WTC11 (cell line): ENCODE measurements at regions not wholly inside any gene's neighbourhood (a gene's known extent, or its start where the extent isn't known, plus 50 kb on each side); places are given as distances from the start of the nearest gene placed in this dataset.

ENCODE experiments used
- ATAC-seq: fragments of 200-7000 bp; cut with Tn5 transposase; 2 replicates; pipeline ENCODE4 v1.10.0; 2021; ENCODE audit warnings: mild to moderate bottlenecking, moderate library complexity
- CTCF ChIA-PET: fragments of 300-600 bp; sonication (Branson Sonifier 250); formaldehyde crosslinking; loops from one replicate; lab custom pipeline; 2021; ENCODE audit warnings: antibody characterized with exemption; lab: Charles Lee
- POLR2A ChIA-PET: fragments of 350-600 bp; sonication (Branson Sonifier 250); formaldehyde crosslinking; loops from one replicate; lab custom pipeline; 2021; ENCODE audit warnings: antibody characterized with exemption; lab: Charles Lee
- DNase-seq: peaks from one replicate; pipeline ENCODE4 v3.0.0; 2021; ENCODE audit warnings: low spot score
- H3K27ac Mint-ChIP-seq: 2 replicates; pipeline ENCODE4 v1.8.0; 2021; ENCODE audit warnings: mixed read lengths
- H3K27me3 Mint-ChIP-seq: 2 replicates; pipeline ENCODE4 v1.8.0; 2021; ENCODE audit warnings: low read depth, mild to moderate bottlenecking, moderate library complexity, mixed read lengths
- H3K36me3 Mint-ChIP-seq: 2 replicates; pipeline ENCODE4 v1.8.0; 2021; ENCODE audit warnings: mixed read lengths
- H3K4me1 Mint-ChIP-seq: 2 replicates; pipeline ENCODE4 v1.8.0; 2022; ENCODE audit warnings: mixed read lengths
- H3K4me3 Mint-ChIP-seq: 2 replicates; pipeline ENCODE4 v1.8.0; 2021; ENCODE audit warnings: mild to moderate bottlenecking, moderate library complexity, mixed read lengths
- H3K9me3 Mint-ChIP-seq: 2 replicates; pipeline ENCODE4 v1.8.0; 2021; ENCODE audit warnings: mixed read lengths
- ATF1 ChIP-seq: sonication (generic); formaldehyde crosslinking; IDR thresholded peaks from 2 replicates; pipeline ENCODE4 v1.8.1; 2023; ENCODE audit warnings: mild to moderate bottlenecking, moderate library complexity, missing genetic modification reagents
- CREB1 ChIP-seq: sonication (generic); formaldehyde crosslinking; IDR thresholded peaks from 2 replicates; pipeline ENCODE4 v1.8.0; 2023; ENCODE audit warnings: mild to moderate bottlenecking, missing genetic modification reagents
- FOXJ3 ChIP-seq: sonication (generic); formaldehyde crosslinking; IDR thresholded peaks from 2 replicates; pipeline ENCODE4 v1.9.0; 2021; ENCODE audit warnings: missing genetic modification reagents, mild to moderate bottlenecking, borderline replicate concordance
- HMGA2 ChIP-seq: fragments of 250-450 bp; sonication (Bioruptor Pico); IDR thresholded peaks from 2 replicates; pipeline ENCODE4 v1.4.0; 2021; ENCODE audit warnings: mild to moderate bottlenecking, moderate library complexity
- MXD4 ChIP-seq: fragments of 250-450 bp; sonication (Bioruptor Pico); IDR thresholded peaks from 2 replicates; pipeline ENCODE4 v1.8.0; 2021; ENCODE audit warnings: mild to moderate bottlenecking, moderate library complexity, borderline replicate concordance
- MYBL2 ChIP-seq: sonication (generic); formaldehyde crosslinking; IDR thresholded peaks from 2 replicates; pipeline ENCODE4 v1.8.1; 2023; ENCODE audit warnings: mild to moderate bottlenecking, moderate library complexity, missing genetic modification reagents
- ZNF121 ChIP-seq: sonication (generic); formaldehyde crosslinking; IDR thresholded peaks from 2 replicates; pipeline ENCODE4 v1.8.0; 2023; ENCODE audit warnings: missing genetic modification reagents
- ZNF396 ChIP-seq: fragments of 250-450 bp; sonication (Bioruptor Pico); IDR thresholded peaks from 2 replicates; pipeline ENCODE4 v1.8.0; 2021; ENCODE audit warnings: mild to moderate bottlenecking, moderate library complexity, borderline replicate concordance
- TF ChIP-seq, protein P1 (sequence below): sonication (generic); formaldehyde crosslinking; IDR thresholded peaks from 2 replicates; pipeline ENCODE4 v1.8.0; 2023; ENCODE audit warnings: mild to moderate bottlenecking, missing genetic modification reagents
- TF ChIP-seq, protein P2 (sequence below): sonication (generic); formaldehyde crosslinking; IDR thresholded peaks from 2 replicates; pipeline ENCODE4 v1.8.0; 2022; ENCODE audit warnings: mild to moderate bottlenecking, missing genetic modification reagents
- TF ChIP-seq, protein P3 (sequence below): sonication (generic); formaldehyde crosslinking; IDR thresholded peaks from 2 replicates; pipeline ENCODE4 v1.8.1; 2022; ENCODE audit warnings: mild to moderate bottlenecking, missing genetic modification reagents, moderate library complexity, borderline replicate concordance
- TF ChIP-seq, protein P4 (sequence below): sonication (generic); formaldehyde crosslinking; IDR thresholded peaks from 2 replicates; pipeline ENCODE4 v1.8.0; 2022; ENCODE audit warnings: mild to moderate bottlenecking, missing genetic modification reagents
- TF ChIP-seq, protein P5 (sequence below): sonication (generic); formaldehyde crosslinking; IDR thresholded peaks from 2 replicates; pipeline ENCODE4 v1.8.1; 2023; ENCODE audit warnings: mild to moderate bottlenecking, missing genetic modification reagents
- TF ChIP-seq, protein P6 (sequence below): sonication (generic); formaldehyde crosslinking; IDR thresholded peaks from 2 replicates; pipeline ENCODE4 v1.8.1; 2023; ENCODE audit warnings: mild to moderate bottlenecking, missing genetic modification reagents, moderate library complexity
- TF ChIP-seq, protein P7 (sequence below): sonication (generic); formaldehyde crosslinking; IDR thresholded peaks from 2 replicates; pipeline ENCODE4 v1.8.0; 2022; ENCODE audit warnings: missing genetic modification reagents

DNA sequence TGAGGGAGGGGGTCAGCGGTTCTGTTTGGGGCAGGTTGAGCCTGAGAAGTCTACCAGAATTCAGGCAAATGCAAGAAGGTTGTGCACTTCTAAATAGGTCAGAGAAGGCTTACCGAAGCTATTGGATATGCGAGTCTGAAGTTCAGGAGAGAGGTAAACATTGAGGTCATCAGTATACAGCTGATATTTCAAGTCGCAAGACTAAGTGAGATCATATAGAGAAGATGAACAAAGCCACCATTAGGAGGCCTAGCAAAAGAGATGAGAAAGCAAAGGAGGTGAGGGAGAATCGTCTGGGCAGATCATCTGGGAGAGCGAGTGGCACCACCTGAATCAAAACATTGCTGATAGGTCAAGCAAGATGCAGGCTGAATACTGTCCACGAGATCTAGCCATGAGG is 430.6 kb downstream of the BUD13 start:
- Mint-ChIP-seq H3K36me3 (peaks cover 25% of the 10 kb centered on the region; the same call in 1 of the 2 replicates), H3K27me3 (peaks cover 5% of the 10 kb centered on the region; the same call in 1 of the 2 replicates), H3K4me3 (no peak overlapping the region), H3K4me1 (peaks cover 7% of the 10 kb centered on the region; the same call in 1 of the 2 replicates), H3K27ac (no peak overlapping the region), H3K9me3 (peaks cover 22% of the 10 kb centered on the region)
- TF ChIP-seq ZNF396: no peak
- TF ChIP-seq ZNF121 (CRISPR knock-in tag): no peak
- TF ChIP-seq, protein P1, sequence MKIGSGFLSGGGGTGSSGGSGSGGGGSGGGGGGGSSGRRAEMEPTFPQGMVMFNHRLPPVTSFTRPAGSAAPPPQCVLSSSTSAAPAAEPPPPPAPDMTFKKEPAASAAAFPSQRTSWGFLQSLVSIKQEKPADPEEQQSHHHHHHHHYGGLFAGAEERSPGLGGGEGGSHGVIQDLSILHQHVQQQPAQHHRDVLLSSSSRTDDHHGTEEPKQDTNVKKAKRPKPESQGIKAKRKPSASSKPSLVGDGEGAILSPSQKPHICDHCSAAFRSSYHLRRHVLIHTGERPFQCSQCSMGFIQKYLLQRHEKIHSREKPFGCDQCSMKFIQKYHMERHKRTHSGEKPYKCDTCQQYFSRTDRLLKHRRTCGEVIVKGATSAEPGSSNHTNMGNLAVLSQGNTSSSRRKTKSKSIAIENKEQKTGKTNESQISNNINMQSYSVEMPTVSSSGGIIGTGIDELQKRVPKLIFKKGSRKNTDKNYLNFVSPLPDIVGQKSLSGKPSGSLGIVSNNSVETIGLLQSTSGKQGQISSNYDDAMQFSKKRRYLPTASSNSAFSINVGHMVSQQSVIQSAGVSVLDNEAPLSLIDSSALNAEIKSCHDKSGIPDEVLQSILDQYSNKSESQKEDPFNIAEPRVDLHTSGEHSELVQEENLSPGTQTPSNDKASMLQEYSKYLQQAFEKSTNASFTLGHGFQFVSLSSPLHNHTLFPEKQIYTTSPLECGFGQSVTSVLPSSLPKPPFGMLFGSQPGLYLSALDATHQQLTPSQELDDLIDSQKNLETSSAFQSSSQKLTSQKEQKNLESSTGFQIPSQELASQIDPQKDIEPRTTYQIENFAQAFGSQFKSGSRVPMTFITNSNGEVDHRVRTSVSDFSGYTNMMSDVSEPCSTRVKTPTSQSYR (CRISPR knock-in tag): no peak
- TF ChIP-seq, protein P2, sequence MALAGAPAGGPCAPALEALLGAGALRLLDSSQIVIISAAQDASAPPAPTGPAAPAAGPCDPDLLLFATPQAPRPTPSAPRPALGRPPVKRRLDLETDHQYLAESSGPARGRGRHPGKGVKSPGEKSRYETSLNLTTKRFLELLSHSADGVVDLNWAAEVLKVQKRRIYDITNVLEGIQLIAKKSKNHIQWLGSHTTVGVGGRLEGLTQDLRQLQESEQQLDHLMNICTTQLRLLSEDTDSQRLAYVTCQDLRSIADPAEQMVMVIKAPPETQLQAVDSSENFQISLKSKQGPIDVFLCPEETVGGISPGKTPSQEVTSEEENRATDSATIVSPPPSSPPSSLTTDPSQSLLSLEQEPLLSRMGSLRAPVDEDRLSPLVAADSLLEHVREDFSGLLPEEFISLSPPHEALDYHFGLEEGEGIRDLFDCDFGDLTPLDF (CRISPR knock-in tag): no peak
- TF ChIP-seq, protein P3, sequence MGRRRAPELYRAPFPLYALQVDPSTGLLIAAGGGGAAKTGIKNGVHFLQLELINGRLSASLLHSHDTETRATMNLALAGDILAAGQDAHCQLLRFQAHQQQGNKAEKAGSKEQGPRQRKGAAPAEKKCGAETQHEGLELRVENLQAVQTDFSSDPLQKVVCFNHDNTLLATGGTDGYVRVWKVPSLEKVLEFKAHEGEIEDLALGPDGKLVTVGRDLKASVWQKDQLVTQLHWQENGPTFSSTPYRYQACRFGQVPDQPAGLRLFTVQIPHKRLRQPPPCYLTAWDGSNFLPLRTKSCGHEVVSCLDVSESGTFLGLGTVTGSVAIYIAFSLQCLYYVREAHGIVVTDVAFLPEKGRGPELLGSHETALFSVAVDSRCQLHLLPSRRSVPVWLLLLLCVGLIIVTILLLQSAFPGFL: no peak
- no peak for TF ChIP-seq HMGA2 (CRISPR knock-in tag)
- no peak for TF ChIP-seq MXD4 (CRISPR knock-in tag)
- TF ChIP-seq CREB1: no peak
- TF ChIP-seq FOXJ3 (CRISPR knock-in tag): no peak
- TF ChIP-seq, protein P4, sequence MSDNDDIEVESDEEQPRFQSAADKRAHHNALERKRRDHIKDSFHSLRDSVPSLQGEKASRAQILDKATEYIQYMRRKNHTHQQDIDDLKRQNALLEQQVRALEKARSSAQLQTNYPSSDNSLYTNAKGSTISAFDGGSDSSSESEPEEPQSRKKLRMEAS: no peak
- TF ChIP-seq, protein P5, sequence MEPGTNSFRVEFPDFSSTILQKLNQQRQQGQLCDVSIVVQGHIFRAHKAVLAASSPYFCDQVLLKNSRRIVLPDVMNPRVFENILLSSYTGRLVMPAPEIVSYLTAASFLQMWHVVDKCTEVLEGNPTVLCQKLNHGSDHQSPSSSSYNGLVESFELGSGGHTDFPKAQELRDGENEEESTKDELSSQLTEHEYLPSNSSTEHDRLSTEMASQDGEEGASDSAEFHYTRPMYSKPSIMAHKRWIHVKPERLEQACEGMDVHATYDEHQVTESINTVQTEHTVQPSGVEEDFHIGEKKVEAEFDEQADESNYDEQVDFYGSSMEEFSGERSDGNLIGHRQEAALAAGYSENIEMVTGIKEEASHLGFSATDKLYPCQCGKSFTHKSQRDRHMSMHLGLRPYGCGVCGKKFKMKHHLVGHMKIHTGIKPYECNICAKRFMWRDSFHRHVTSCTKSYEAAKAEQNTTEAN (CRISPR knock-in tag): no peak
- TF ChIP-seq, protein P6, sequence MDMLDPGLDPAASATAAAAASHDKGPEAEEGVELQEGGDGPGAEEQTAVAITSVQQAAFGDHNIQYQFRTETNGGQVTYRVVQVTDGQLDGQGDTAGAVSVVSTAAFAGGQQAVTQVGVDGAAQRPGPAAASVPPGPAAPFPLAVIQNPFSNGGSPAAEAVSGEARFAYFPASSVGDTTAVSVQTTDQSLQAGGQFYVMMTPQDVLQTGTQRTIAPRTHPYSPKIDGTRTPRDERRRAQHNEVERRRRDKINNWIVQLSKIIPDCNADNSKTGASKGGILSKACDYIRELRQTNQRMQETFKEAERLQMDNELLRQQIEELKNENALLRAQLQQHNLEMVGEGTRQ (CRISPR knock-in tag): no peak
- TF ChIP-seq, protein P7, sequence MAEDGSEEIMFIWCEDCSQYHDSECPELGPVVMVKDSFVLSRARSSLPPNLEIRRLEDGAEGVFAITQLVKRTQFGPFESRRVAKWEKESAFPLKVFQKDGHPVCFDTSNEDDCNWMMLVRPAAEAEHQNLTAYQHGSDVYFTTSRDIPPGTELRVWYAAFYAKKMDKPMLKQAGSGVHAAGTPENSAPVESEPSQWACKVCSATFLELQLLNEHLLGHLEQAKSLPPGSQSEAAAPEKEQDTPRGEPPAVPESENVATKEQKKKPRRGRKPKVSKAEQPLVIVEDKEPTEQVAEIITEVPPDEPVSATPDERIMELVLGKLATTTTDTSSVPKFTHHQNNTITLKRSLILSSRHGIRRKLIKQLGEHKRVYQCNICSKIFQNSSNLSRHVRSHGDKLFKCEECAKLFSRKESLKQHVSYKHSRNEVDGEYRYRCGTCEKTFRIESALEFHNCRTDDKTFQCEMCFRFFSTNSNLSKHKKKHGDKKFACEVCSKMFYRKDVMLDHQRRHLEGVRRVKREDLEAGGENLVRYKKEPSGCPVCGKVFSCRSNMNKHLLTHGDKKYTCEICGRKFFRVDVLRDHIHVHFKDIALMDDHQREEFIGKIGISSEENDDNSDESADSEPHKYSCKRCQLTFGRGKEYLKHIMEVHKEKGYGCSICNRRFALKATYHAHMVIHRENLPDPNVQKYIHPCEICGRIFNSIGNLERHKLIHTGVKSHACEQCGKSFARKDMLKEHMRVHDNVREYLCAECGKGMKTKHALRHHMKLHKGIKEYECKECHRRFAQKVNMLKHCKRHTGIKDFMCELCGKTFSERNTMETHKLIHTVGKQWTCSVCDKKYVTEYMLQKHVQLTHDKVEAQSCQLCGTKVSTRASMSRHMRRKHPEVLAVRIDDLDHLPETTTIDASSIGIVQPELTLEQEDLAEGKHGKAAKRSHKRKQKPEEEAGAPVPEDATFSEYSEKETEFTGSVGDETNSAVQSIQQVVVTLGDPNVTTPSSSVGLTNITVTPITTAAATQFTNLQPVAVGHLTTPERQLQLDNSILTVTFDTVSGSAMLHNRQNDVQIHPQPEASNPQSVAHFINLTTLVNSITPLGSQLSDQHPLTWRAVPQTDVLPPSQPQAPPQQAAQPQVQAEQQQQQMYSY (CRISPR knock-in tag): no peak
- no peak for TF ChIP-seq MYBL2 (CRISPR knock-in tag)
- no peak for TF ChIP-seq ATF1 (CRISPR knock-in tag)
- DNase-seq (no peak), ATAC-seq (no peak)
- POLR2A ChIA-PET: no interaction called here
- CTCF ChIA-PET: no interaction called here
